ENCODE measurements at regions not wholly inside any gene's neighbourhood (a gene's known extent, or its start where the extent isn't known, plus 50 kb on each side); places are given as distances from the start of the nearest gene placed in this dataset.

DNA sequence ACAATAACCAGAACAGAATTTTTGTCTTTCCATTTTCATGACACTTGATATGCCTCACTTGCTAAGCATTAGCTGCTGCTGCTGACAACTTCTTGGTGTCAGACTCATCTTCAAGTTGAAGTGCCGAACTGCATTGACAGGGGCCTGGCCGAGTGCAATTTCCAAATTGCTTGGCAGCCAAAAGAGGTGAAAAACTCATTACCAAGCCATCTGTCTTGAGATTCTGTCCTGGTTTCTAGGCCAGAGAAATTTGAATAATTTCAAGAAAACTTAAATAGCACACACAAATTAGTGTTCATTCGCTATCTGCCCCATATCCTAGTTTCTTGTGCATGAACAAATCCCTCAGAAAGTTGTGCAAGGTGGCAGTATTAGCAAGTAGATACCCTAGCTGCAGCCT, 165.3 kb upstream of the RASSF8 start:
- no peak for TF ChIP-seq POLR2A (IDR thresholded peaks at IDR 0.05)
- TF ChIP-seq CTCF (IDR thresholded peaks at IDR 0.05): no peak
- no peak for TF ChIP-seq POLR2AphosphoS5 (IDR thresholded peaks at IDR 0.05)
- TF ChIP-seq EP300 (IDR thresholded peaks at IDR 0.05): no peak
